ENCODE measurements at regions not wholly inside any gene's neighbourhood (a gene's known extent, or its start where the extent isn't known, plus 50 kb on each side); places are given as distances from the start of the nearest gene placed in this dataset.

DNA sequence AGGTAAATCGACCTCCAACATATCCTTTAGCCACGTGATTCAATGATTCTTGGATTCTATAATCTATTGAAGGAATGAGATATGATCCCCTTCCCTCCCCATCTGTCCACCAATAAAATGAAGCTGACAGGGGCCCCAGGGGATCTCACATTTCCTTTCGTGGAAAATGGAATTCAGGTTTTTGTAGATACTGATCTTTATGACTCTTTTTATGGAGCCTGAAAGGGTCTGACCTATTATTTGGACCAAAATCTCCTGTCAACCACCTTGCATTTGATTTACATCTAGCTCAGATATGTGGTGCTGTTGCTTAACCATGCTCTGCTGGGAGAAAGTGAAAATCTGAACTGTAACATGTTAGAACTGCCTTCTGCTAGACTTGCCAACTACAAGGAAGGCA lies 234.0 kb upstream of the CXCL12 start:
- no peak for DNase-seq (ENCODE audit: low read depth, low spot score)
- TF ChIP-seq YY1 (IDR thresholded peaks at IDR 0.05; ENCODE audit: insufficient read depth, insufficient read length), result no peak
- TF ChIP-seq SUZ12 (IDR thresholded peaks at IDR 0.05; ENCODE audit: extremely low read depth, insufficient read depth, insufficient read length), result no peak
- no peak for TF ChIP-seq ZNF274 (IDR thresholded peaks at IDR 0.05; ENCODE audit: low read depth, low read length)
- no peaks in the 10 kb centered on the region for H3K36me3 ChIP-seq (ENCODE audit: insufficient read depth, insufficient read length, low read length)
- H3K9ac ChIP-seq (ENCODE audit: insufficient read length, low read depth), result no peak overlapping the region
- no peak overlapping the region for H3K4me3 ChIP-seq (ENCODE audit: insufficient read length, low read depth)
- no peaks in the 10 kb centered on the region for H3K4me1 ChIP-seq (ENCODE audit: insufficient read depth, insufficient read length)
- no peaks in the 10 kb centered on the region for H3K9me3 ChIP-seq (ENCODE audit: insufficient read depth, low read length)
- no peaks in the 10 kb centered on the region for H3K27me3 ChIP-seq (ENCODE audit: insufficient read depth, insufficient read length)

GRCh38 chr10:44619521-44619920 lies 234.6 kb upstream of the CXCL12 start:
- H3K9ac ChIP-seq (ENCODE audit: insufficient read length, low read depth), result no peak overlapping the region
- TF ChIP-seq YY1 (IDR thresholded peaks at IDR 0.05; ENCODE audit: insufficient read depth, insufficient read length) (no peak), ZNF274 (IDR thresholded peaks at IDR 0.05; ENCODE audit: low read depth, low read length) (no peak), SUZ12 (IDR thresholded peaks at IDR 0.05; ENCODE audit: extremely low read depth, insufficient read depth, insufficient read length) (no peak)
- no peaks in the 10 kb centered on the region for H3K27me3 ChIP-seq (ENCODE audit: insufficient read depth, insufficient read length)
- DNase-seq (ENCODE audit: low read depth, low spot score), result no peak
- no peaks in the 10 kb centered on the region for H3K9me3 ChIP-seq (ENCODE audit: insufficient read depth, low read length)
- H3K4me1 ChIP-seq (ENCODE audit: insufficient read depth, insufficient read length), result no peaks in the 10 kb centered on the region
- H3K4me3 ChIP-seq (ENCODE audit: insufficient read length, low read depth), result no peak overlapping the region
- H3K36me3 ChIP-seq (ENCODE audit: insufficient read depth, insufficient read length, low read length), result no peaks in the 10 kb centered on the region

- Histone ChIP-seq H3K9me3 (ENCODE audit: insufficient read depth, low read length) (no peaks in the 10 kb centered on the region), H3K36me3 (ENCODE audit: insufficient read depth, insufficient read length, low read length) (no peaks in the 10 kb centered on the region), H3K27me3 (ENCODE audit: insufficient read depth, insufficient read length) (no peaks in the 10 kb centered on the region), H3K4me1 (ENCODE audit: insufficient read depth, insufficient read length) (no peaks in the 10 kb centered on the region), H3K9ac (ENCODE audit: insufficient read length, low read depth) (no peak overlapping the region), H3K4me3 (ENCODE audit: insufficient read length, low read depth) (no peak overlapping the region)
- no peak for DNase-seq (ENCODE audit: low read depth, low spot score)
- TF ChIP-seq SUZ12 (IDR thresholded peaks at IDR 0.05; ENCODE audit: extremely low read depth, insufficient read depth, insufficient read length), result no peak
- TF ChIP-seq ZNF274 (IDR thresholded peaks at IDR 0.05; ENCODE audit: low read depth, low read length), result no peak
- no peak for TF ChIP-seq YY1 (IDR thresholded peaks at IDR 0.05; ENCODE audit: insufficient read depth, insufficient read length)
Observed at GRCh38 chr10:44619975-44620374, 235.1 kb upstream of the CXCL12 start.

- Histone ChIP-seq H3K4me3 (ENCODE audit: insufficient read length, low read depth) (no peak overlapping the region), H3K36me3 (ENCODE audit: insufficient read depth, insufficient read length, low read length) (no peaks in the 10 kb centered on the region), H3K9ac (ENCODE audit: insufficient read length, low read depth) (no peak overlapping the region), H3K9me3 (ENCODE audit: insufficient read depth, low read length) (no peaks in the 10 kb centered on the region), H3K27me3 (ENCODE audit: insufficient read depth, insufficient read length) (no peaks in the 10 kb centered on the region), H3K4me1 (ENCODE audit: insufficient read depth, insufficient read length) (no peaks in the 10 kb centered on the region)
- TF ChIP-seq YY1 (IDR thresholded peaks at IDR 0.05; ENCODE audit: insufficient read depth, insufficient read length), result no peak
- TF ChIP-seq ZNF274 (IDR thresholded peaks at IDR 0.05; ENCODE audit: low read depth, low read length), result no peak
- no peak for TF ChIP-seq SUZ12 (IDR thresholded peaks at IDR 0.05; ENCODE audit: extremely low read depth, insufficient read depth, insufficient read length)
- no peak for DNase-seq (ENCODE audit: low read depth, low spot score)
Observed at GRCh38 chr10:44627591-44628354, 242.9 kb upstream of the CXCL12 start.

DNA sequence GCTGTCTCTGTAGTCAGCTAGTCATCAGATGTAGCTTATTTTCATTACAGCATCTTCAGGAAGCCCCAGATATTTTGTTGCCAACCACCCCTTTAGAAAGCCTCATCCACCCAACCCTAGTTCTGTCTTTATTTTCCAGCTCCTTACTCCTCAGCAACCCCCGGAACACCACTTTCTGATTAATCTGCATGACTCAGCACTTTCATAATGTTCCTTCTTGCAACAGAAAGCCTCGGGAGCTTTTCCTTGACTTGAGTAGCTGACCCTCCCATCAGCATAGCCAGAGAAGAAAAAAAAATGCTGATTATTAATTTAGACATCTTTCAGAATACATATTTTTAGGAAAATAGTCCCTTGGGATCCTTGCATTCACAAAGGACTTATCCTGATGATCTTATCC lies 244.0 kb upstream of the CXCL12 start:
- Histone ChIP-seq H3K9ac (ENCODE audit: insufficient read length, low read depth) (no peak overlapping the region), H3K27me3 (ENCODE audit: insufficient read depth, insufficient read length) (no peaks in the 10 kb centered on the region), H3K4me3 (ENCODE audit: insufficient read length, low read depth) (no peak overlapping the region), H3K4me1 (ENCODE audit: insufficient read depth, insufficient read length) (no peaks in the 10 kb centered on the region), H3K36me3 (ENCODE audit: insufficient read depth, insufficient read length, low read length) (no peaks in the 10 kb centered on the region), H3K9me3 (ENCODE audit: insufficient read depth, low read length) (no peaks in the 10 kb centered on the region)
- no peak for DNase-seq (ENCODE audit: low read depth, low spot score)
- no peak for TF ChIP-seq YY1 (IDR thresholded peaks at IDR 0.05; ENCODE audit: insufficient read depth, insufficient read length)
- TF ChIP-seq ZNF274 (IDR thresholded peaks at IDR 0.05; ENCODE audit: low read depth, low read length), result no peak
- no peak for TF ChIP-seq SUZ12 (IDR thresholded peaks at IDR 0.05; ENCODE audit: extremely low read depth, insufficient read depth, insufficient read length)

DNA sequence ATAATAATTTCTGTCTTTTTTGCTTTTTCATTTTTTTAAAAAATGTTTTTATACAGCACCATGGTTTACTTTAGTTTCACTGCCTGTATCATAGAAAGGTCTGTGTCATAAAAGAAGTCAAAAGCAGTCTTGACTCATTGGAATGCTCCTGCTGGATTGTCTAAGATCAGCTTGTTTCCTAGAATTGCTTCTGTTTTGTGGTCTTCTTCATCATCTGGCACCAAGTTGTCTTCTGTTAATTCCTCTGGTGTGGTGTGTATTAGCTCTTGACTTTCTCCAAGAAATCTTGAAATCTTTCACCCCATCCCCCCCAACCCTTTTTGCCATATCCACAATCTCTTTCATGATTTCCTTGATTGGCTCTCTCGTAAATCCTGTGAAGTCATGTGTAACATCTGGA lies 250.3 kb upstream of the CXCL12 start:
- DNase-seq (ENCODE audit: low read depth, low spot score), result no peak
- H3K36me3 ChIP-seq (ENCODE audit: insufficient read depth, insufficient read length, low read length), result no peaks in the 10 kb centered on the region
- no peak for TF ChIP-seq SUZ12 (IDR thresholded peaks at IDR 0.05; ENCODE audit: extremely low read depth, insufficient read depth, insufficient read length)
- no peak for TF ChIP-seq ZNF274 (IDR thresholded peaks at IDR 0.05; ENCODE audit: low read depth, low read length)
- H3K9me3 ChIP-seq (ENCODE audit: insufficient read depth, low read length), result peaks cover 5% of the 10 kb centered on the region; the same call in 1 of the 2 replicates
- no peaks in the 10 kb centered on the region for H3K4me1 ChIP-seq (ENCODE audit: insufficient read depth, insufficient read length)
- H3K4me3 ChIP-seq (ENCODE audit: insufficient read length, low read depth), result no peak overlapping the region
- no peak overlapping the region for H3K9ac ChIP-seq (ENCODE audit: insufficient read length, low read depth)
- no peaks in the 10 kb centered on the region for H3K27me3 ChIP-seq (ENCODE audit: insufficient read depth, insufficient read length)

- no peak overlapping the region for H3K9ac ChIP-seq (ENCODE audit: insufficient read length, low read depth)
- DNase-seq (ENCODE audit: low read depth, low spot score), result no peak
- no peaks in the 10 kb centered on the region for H3K4me1 ChIP-seq (ENCODE audit: insufficient read depth, insufficient read length)
- H3K27me3 ChIP-seq (ENCODE audit: insufficient read depth, insufficient read length), result no peaks in the 10 kb centered on the region
- TF ChIP-seq YY1 (IDR thresholded peaks at IDR 0.05; ENCODE audit: insufficient read depth, insufficient read length) (no peak), ZNF274 (IDR thresholded peaks at IDR 0.05; ENCODE audit: low read depth, low read length) (no peak), SUZ12 (IDR thresholded peaks at IDR 0.05; ENCODE audit: extremely low read depth, insufficient read depth, insufficient read length) (no peak)
- no peak overlapping the region for H3K4me3 ChIP-seq (ENCODE audit: insufficient read length, low read depth)
- peaks cover 5% of the 10 kb centered on the region; the same call in 1 of the 2 replicates for H3K9me3 ChIP-seq (ENCODE audit: insufficient read depth, low read length)
- H3K36me3 ChIP-seq (ENCODE audit: insufficient read depth, insufficient read length, low read length), result no peaks in the 10 kb centered on the region
Observed at GRCh38 chr10:44636625-44637024, 251.7 kb upstream of the CXCL12 start.
